ENCODE measurements at regions not wholly inside any gene's neighbourhood (a gene's known extent, or its start where the extent isn't known, plus 50 kb on each side); places are given as distances from the start of the nearest gene placed in this dataset.

DNA sequence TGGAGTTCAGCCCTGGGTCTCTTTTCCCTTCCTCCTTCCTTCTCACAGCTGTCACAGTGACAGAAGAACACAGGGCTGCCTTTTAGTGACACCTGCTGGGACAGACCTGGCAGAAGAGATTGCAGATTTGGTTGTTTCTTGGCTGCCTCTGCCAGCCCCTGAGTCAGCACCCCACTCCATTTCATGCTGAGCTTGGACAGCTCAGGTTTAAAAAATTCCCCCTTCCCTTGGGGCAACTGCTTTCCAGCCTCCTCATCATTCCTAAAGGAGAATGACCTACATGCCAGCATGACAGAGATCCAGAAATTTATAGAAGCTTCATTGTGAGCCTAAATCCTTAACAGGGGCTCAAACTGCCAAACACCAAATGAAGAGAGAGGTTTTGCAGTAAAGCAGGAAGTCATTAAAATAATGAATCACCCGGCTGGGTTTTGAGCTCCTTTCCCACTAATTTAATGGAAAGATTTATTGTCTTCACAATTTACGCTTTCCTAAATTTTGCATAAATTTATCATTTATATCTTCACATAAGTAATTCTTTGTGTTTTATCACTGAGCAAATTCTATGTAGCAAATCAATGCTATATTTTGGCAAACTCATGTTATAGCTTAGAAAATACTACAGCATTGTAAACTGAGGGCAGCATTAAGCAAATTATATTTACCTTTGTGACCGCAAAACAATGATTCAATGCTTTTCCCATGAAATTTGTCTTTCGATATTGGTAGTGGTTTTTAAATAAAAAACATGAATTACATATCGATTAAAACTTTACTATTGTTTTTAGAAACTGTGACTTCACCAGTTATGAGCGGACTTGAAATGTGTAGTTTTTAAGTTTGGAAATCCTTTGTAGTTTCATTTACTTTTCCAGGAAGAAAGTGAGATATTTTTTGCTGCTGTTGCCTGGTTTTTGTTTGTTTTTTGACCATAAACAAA, 399.5 kb upstream of the ANKRD30A start:
- no peak for TF ChIP-seq POLR2AphosphoS5 (IDR thresholded peaks at IDR 0.05)
- TF ChIP-seq, protein P1, sequence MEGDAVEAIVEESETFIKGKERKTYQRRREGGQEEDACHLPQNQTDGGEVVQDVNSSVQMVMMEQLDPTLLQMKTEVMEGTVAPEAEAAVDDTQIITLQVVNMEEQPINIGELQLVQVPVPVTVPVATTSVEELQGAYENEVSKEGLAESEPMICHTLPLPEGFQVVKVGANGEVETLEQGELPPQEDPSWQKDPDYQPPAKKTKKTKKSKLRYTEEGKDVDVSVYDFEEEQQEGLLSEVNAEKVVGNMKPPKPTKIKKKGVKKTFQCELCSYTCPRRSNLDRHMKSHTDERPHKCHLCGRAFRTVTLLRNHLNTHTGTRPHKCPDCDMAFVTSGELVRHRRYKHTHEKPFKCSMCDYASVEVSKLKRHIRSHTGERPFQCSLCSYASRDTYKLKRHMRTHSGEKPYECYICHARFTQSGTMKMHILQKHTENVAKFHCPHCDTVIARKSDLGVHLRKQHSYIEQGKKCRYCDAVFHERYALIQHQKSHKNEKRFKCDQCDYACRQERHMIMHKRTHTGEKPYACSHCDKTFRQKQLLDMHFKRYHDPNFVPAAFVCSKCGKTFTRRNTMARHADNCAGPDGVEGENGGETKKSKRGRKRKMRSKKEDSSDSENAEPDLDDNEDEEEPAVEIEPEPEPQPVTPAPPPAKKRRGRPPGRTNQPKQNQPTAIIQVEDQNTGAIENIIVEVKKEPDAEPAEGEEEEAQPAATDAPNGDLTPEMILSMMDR (IDR thresholded peaks at IDR 0.05): no peak
